ENCODE measurements at regions not wholly inside any gene's neighbourhood (a gene's known extent, or its start where the extent isn't known, plus 50 kb on each side); places are given as distances from the start of the nearest gene placed in this dataset.

DNA sequence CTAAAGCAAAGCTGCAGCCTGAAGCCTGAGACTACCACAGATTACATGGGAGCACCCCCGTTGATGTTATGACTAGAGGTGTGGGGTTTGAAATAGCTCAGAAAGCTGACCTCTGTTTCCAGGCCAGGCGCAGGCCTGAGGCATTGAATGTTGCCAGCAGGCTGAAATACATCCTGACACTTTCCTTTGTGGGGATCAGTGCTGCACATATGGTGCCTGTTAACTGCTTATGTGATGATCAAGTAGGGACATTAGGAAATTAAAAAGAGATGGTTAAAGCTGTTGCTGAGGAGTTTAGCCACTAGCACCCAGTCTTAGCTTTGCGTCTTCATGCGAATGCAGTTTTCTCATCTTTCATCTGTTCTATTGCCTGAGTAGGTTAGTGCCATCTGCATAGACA lies 83.2 kb downstream of the CCNA1 start:
- TF ChIP-seq, protein P1, sequence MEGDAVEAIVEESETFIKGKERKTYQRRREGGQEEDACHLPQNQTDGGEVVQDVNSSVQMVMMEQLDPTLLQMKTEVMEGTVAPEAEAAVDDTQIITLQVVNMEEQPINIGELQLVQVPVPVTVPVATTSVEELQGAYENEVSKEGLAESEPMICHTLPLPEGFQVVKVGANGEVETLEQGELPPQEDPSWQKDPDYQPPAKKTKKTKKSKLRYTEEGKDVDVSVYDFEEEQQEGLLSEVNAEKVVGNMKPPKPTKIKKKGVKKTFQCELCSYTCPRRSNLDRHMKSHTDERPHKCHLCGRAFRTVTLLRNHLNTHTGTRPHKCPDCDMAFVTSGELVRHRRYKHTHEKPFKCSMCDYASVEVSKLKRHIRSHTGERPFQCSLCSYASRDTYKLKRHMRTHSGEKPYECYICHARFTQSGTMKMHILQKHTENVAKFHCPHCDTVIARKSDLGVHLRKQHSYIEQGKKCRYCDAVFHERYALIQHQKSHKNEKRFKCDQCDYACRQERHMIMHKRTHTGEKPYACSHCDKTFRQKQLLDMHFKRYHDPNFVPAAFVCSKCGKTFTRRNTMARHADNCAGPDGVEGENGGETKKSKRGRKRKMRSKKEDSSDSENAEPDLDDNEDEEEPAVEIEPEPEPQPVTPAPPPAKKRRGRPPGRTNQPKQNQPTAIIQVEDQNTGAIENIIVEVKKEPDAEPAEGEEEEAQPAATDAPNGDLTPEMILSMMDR (IDR thresholded peaks at IDR 0.05; ENCODE audit: insufficient read depth, low read depth, low read length), result no peak
- Histone ChIP-seq H3K4me3 (ENCODE audit: low read depth, low read length) (no peak overlapping the region), H3K27me3 (ENCODE audit: control insufficient read depth, insufficient read depth, low read length) (no peaks in the 10 kb centered on the region), H3K36me3 (ENCODE audit: control insufficient read depth, insufficient read depth, low read length) (no peaks in the 10 kb centered on the region)
- CTCF ChIA-PET, result no interaction called here
- POLR2A ChIA-PET, result no interaction called here
- DNase-seq (ENCODE audit: low read depth), result no peak

DNA sequence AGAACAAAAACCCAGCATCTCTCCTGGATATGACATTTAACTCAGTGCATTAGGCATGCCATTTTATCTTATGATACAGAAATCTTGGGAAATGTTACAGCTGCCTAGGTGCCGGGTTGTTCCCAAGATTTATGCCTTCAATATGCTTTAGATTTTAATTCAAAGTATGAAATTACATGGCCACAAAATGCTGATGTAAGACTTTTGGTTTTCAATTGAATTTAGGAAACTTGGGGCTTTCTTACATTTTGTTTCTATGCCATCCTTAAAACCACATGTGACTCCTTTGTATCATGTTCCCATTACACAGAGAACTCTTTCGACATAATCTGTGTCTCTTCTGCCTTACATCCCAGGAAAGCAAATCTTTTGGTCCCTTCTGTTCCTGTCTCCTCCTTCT lies 83.9 kb downstream of the CCNA1 start:
- Histone ChIP-seq H3K36me3 (ENCODE audit: control insufficient read depth, insufficient read depth, low read length) (no peaks in the 10 kb centered on the region), H3K4me3 (ENCODE audit: low read depth, low read length) (no peak overlapping the region), H3K27me3 (ENCODE audit: control insufficient read depth, insufficient read depth, low read length) (no peaks in the 10 kb centered on the region)
- DNase-seq (ENCODE audit: low read depth), result no peak
- TF ChIP-seq, protein P1 (IDR thresholded peaks at IDR 0.05; ENCODE audit: insufficient read depth, low read depth, low read length), result no peak
- ChIA-PET POLR2A (no interaction called here), CTCF (no interaction called here)

- ChIA-PET POLR2A (no interaction called here), CTCF (no interaction called here)
- DNase-seq (ENCODE audit: low read depth), result no peak
- no peaks in the 10 kb centered on the region for H3K27me3 ChIP-seq (ENCODE audit: control insufficient read depth, insufficient read depth, low read length)
- H3K36me3 ChIP-seq (ENCODE audit: control insufficient read depth, insufficient read depth, low read length), result no peaks in the 10 kb centered on the region
- no peak overlapping the region for H3K4me3 ChIP-seq (ENCODE audit: low read depth, low read length)
- TF ChIP-seq, protein P1 (IDR thresholded peaks at IDR 0.05; ENCODE audit: insufficient read depth, low read depth, low read length), result no peak
These were observed 86.4 kb downstream of the CCNA1 start for GRCh38 chr13:36518707-36519106.

- CTCF ChIA-PET, result no interaction called here
- Histone ChIP-seq H3K36me3 (ENCODE audit: control insufficient read depth, insufficient read depth, low read length) (no peaks in the 10 kb centered on the region), H3K27me3 (ENCODE audit: control insufficient read depth, insufficient read depth, low read length) (no peaks in the 10 kb centered on the region), H3K4me3 (ENCODE audit: low read depth, low read length) (no peak overlapping the region)
- POLR2A ChIA-PET, result no interaction called here
- TF ChIP-seq, protein P1 (IDR thresholded peaks at IDR 0.05; ENCODE audit: insufficient read depth, low read depth, low read length), result no peak
- no peak for DNase-seq (ENCODE audit: low read depth)
These were observed 87.1 kb downstream of the CCNA1 start for GRCh38 chr13:36519432-36519831.

DNA sequence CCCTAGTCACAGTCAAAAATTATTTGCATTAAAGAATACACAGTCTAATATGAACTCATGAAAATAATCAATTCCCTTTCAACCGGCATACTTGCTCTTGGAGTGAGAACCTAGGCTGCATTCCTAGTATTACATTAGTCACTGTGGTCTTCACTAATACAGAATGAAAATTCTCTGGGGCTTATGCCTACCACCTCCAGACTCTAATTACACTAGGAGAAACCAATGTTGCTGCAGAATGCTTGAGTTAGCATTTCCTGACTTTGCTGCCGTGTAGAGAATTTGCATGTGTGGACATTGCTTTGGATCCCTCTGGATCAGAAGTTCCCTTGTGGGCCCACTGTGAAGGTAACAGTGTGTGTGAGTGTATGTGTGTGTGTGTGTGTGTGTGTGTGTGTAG lies 87.8 kb downstream of the CCNA1 start:
- POLR2A ChIA-PET, result no interaction called here

More for the DNA sequence above, 87.8 kb downstream of the CCNA1 start:
- TF ChIP-seq, protein P1 (IDR thresholded peaks at IDR 0.05; ENCODE audit: insufficient read depth, low read depth, low read length), result no peak
- CTCF ChIA-PET, result no interaction called here
- H3K27me3 ChIP-seq (ENCODE audit: control insufficient read depth, insufficient read depth, low read length), result no peaks in the 10 kb centered on the region
- no peak for DNase-seq (ENCODE audit: low read depth)
- H3K36me3 ChIP-seq (ENCODE audit: control insufficient read depth, insufficient read depth, low read length), result no peaks in the 10 kb centered on the region
- no peak overlapping the region for H3K4me3 ChIP-seq (ENCODE audit: low read depth, low read length)

Measured in BJ (cell line).